ENCODE measurements at regions not wholly inside any gene's neighbourhood (a gene's known extent, or its start where the extent isn't known, plus 50 kb on each side); places are given as distances from the start of the nearest gene placed in this dataset.

- DNase-seq (ENCODE audit: low read depth, low spot score): no peak
- H3K4me3 ChIP-seq (ENCODE audit: low read length): no peak overlapping the region
These were observed 153.6 kb downstream of the TDRD15 start for GRCh38 chr2:21277068-21278056.

- H3K4me3 ChIP-seq (ENCODE audit: low read length): no peak overlapping the region
These were observed 155.8 kb downstream of the TDRD15 start for GRCh38 chr2:21279525-21279924.

GRCh38 chr2:21280793-21281192 lies 157.0 kb downstream of the TDRD15 start:
- DNase-seq (ENCODE audit: low read depth, low spot score): no peak
- H3K4me3 ChIP-seq (ENCODE audit: low read length): no peak overlapping the region

More at GRCh38 chr2:21279525-21279924, 155.8 kb downstream of the TDRD15 start:
- no peak for DNase-seq (ENCODE audit: low read depth, low spot score)

- H3K4me3 ChIP-seq (ENCODE audit: low read length): no peak overlapping the region
- no peak for DNase-seq (ENCODE audit: low read depth, low spot score)
These were observed 157.6 kb downstream of the TDRD15 start for GRCh38 chr2:21281384-21281783.

- DNase-seq (ENCODE audit: low read depth, low spot score): no peak
- H3K4me3 ChIP-seq (ENCODE audit: low read length): no peak overlapping the region
These were observed 158.2 kb downstream of the TDRD15 start for GRCh38 chr2:21281791-21282514.

GRCh38 chr2:21282515-21282898 lies 158.7 kb downstream of the TDRD15 start:
- no peak overlapping the region for H3K4me3 ChIP-seq (ENCODE audit: low read length)

GRCh38 chr2:21288299-21288698 lies 164.5 kb downstream of the TDRD15 start:
- no peak overlapping the region for H3K4me3 ChIP-seq (ENCODE audit: low read length)
- no peak for DNase-seq (ENCODE audit: low read depth, low spot score)

More at GRCh38 chr2:21282515-21282898, 158.7 kb downstream of the TDRD15 start:
- DNase-seq (ENCODE audit: low read depth, low spot score): no peak

GRCh38 chr2:21288739-21289520 lies 165.2 kb downstream of the TDRD15 start:
- DNase-seq (ENCODE audit: low read depth, low spot score): no peak
- no peak overlapping the region for H3K4me3 ChIP-seq (ENCODE audit: low read length)

GRCh38 chr2:21289551-21289950 lies 165.8 kb downstream of the TDRD15 start:
- H3K4me3 ChIP-seq (ENCODE audit: low read length): no peak overlapping the region
- DNase-seq (ENCODE audit: low read depth, low spot score): no peak

- H3K4me3 ChIP-seq (ENCODE audit: low read length): no peak overlapping the region
- DNase-seq (ENCODE audit: low read depth, low spot score): no peak
These were observed 166.2 kb downstream of the TDRD15 start for GRCh38 chr2:21289989-21290388.

- no peak overlapping the region for H3K4me3 ChIP-seq (ENCODE audit: low read length)
- no peak for DNase-seq (ENCODE audit: low read depth, low spot score)
These were observed 167.7 kb downstream of the TDRD15 start for GRCh38 chr2:21291426-21291825.

- no peak overlapping the region for H3K4me3 ChIP-seq (ENCODE audit: low read length)
- DNase-seq (ENCODE audit: low read depth, low spot score): no peak
These were observed 170.7 kb downstream of the TDRD15 start for GRCh38 chr2:21294446-21294845.

- H3K4me3 ChIP-seq (ENCODE audit: low read length): no peak overlapping the region
- DNase-seq (ENCODE audit: low read depth, low spot score): no peak
These were observed 175.6 kb downstream of the TDRD15 start for GRCh38 chr2:21299411-21299810.

- no peak overlapping the region for H3K4me3 ChIP-seq (ENCODE audit: low read length)
- no peak for DNase-seq (ENCODE audit: low read depth, low spot score)
These were observed 178.2 kb downstream of the TDRD15 start for GRCh38 chr2:21301871-21302455.

GRCh38 chr2:21303876-21304275 lies 180.1 kb downstream of the TDRD15 start:
- no peak for DNase-seq (ENCODE audit: low read depth, low spot score)
- no peak overlapping the region for H3K4me3 ChIP-seq (ENCODE audit: low read length)

GRCh38 chr2:21305581-21305980 lies 181.8 kb downstream of the TDRD15 start:
- no peak for DNase-seq (ENCODE audit: low read depth, low spot score)
- no peak overlapping the region for H3K4me3 ChIP-seq (ENCODE audit: low read length)

- H3K4me3 ChIP-seq (ENCODE audit: low read length): no peak overlapping the region
- DNase-seq (ENCODE audit: low read depth, low spot score): no peak
These were observed 182.5 kb downstream of the TDRD15 start for GRCh38 chr2:21306235-21306634.

- no peak for DNase-seq (ENCODE audit: low read depth, low spot score)
- no peak overlapping the region for H3K4me3 ChIP-seq (ENCODE audit: low read length)
These were observed 183.3 kb downstream of the TDRD15 start for GRCh38 chr2:21307037-21307436.

GRCh38 chr2:21310493-21310892 lies 186.7 kb downstream of the TDRD15 start:
- DNase-seq (ENCODE audit: low read depth, low spot score): no peak
- H3K4me3 ChIP-seq (ENCODE audit: low read length): no peak overlapping the region

Data from Jurkat, Clone E6-1 (cell line).